Ishikawa (cell line): ENCODE measurements at regions not wholly inside any gene's neighbourhood (a gene's known extent, or its start where the extent isn't known, plus 50 kb on each side); places are given as distances from the start of the nearest gene placed in this dataset.

ENCODE experiments used
- CEBPB ChIP-seq: IDR thresholded peaks from 2 replicates; pipeline ENCODE4 v1.6.1; 2012
- CREB1 ChIP-seq: IDR thresholded peaks from 2 replicates; pipeline ENCODE4 v1.6.1; 2012; ENCODE audit warnings: low read depth
- EGR1 ChIP-seq: IDR thresholded peaks from 2 replicates; pipeline ENCODE4 v1.6.1; 2012
- EP300 ChIP-seq: IDR thresholded peaks from 2 replicates; pipeline ENCODE4 v1.6.1; 2012; ENCODE audit warnings: borderline replicate concordance
- FOXM1 ChIP-seq: IDR thresholded peaks from 2 replicates; pipeline ENCODE4 v1.6.1; 2012; ENCODE audit warnings: low read depth, borderline replicate concordance
- MAX ChIP-seq: IDR thresholded peaks from 2 replicates; pipeline ENCODE4 v1.6.1; 2012
- NFIC ChIP-seq: IDR thresholded peaks from 2 replicates; pipeline ENCODE4 v1.6.1; 2012
- RAD21 ChIP-seq: IDR thresholded peaks from 2 replicates; pipeline ENCODE4 v1.6.1; 2012; ENCODE audit warnings: low read depth
- TAF1 ChIP-seq: IDR thresholded peaks from 2 replicates; pipeline ENCODE4 v1.6.1; 2012; ENCODE audit warnings: low read depth, mild to moderate bottlenecking
- TCF12 ChIP-seq: IDR thresholded peaks from 2 replicates; pipeline ENCODE4 v1.6.1; 2012; ENCODE audit warnings: low read depth
- TEAD4 ChIP-seq: IDR thresholded peaks from 2 replicates; pipeline ENCODE4 v1.6.1; 2012
- YY1 ChIP-seq: IDR thresholded peaks from 2 replicates; pipeline ENCODE4 v1.6.1; 2012; ENCODE audit warnings: low read depth
- ZBTB7A ChIP-seq: IDR thresholded peaks from 2 replicates; pipeline ENCODE4 v1.6.1; 2012; ENCODE audit warnings: low read depth
- TF ChIP-seq, protein P1 (sequence below): IDR thresholded peaks from 2 replicates; pipeline ENCODE4 v1.6.1; 2012
- TF ChIP-seq, protein P2 (sequence below): IDR thresholded peaks from 2 replicates; pipeline ENCODE4 v1.6.1; 2012; ENCODE audit warnings: low read depth, mild to moderate bottlenecking

DNA sequence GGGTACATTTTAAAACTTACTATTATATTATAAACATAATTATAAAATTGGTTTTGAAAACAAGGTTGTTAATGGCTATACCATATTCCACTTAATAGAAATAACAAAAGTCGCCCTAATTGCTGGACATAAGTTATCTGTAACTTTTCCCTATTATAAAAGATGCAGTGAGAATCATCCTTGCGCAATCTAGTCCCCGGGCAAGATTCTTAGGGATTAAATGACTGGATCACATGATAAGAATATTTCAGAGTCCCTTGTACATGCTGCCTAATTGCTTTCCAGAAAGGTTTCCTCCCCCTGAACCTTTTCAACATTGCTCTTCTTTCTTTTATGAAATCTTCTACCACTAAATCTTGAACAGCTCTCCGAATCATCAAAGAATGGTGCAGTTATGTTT is 479.8 kb upstream of the MKI67 start:
- TF ChIP-seq EGR1: no peak
- TF ChIP-seq, protein P1, sequence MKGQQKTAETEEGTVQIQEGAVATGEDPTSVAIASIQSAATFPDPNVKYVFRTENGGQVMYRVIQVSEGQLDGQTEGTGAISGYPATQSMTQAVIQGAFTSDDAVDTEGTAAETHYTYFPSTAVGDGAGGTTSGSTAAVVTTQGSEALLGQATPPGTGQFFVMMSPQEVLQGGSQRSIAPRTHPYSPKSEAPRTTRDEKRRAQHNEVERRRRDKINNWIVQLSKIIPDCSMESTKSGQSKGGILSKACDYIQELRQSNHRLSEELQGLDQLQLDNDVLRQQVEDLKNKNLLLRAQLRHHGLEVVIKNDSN: no peak
- TF ChIP-seq RAD21: no peak
- no peak for TF ChIP-seq MAX
- no peak for TF ChIP-seq NFIC
- TF ChIP-seq FOXM1: no peak
- peak; percentile 42; the same call in 1 of the 2 replicates for TF ChIP-seq CEBPB

DNA sequence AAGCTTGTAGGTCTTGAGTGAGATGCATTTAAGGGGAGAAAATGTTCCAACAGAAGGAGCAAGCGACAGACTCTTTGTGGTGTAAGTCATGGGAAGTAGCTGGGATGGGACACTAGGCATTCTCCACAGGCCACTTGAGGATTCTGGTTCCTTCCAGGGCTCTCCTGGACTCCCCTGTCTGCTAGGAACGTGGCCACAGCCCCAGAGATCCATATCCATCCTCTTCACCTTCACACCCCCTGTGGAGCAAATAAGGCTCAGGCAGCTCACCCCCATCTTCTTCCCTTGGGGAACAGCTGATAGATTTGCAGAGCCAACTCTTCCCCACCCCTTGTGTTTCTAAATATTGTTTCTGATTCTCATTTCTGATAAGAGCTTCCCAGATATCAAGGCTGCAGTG is 482.6 kb upstream of the MKI67 start:
- TF ChIP-seq EP300 (no peak), TCF12 (no peak), EGR1 (no peak), TEAD4 (no peak), TAF1 (no peak), NFIC (no peak), RAD21 (no peak)
- TF ChIP-seq, protein P2, sequence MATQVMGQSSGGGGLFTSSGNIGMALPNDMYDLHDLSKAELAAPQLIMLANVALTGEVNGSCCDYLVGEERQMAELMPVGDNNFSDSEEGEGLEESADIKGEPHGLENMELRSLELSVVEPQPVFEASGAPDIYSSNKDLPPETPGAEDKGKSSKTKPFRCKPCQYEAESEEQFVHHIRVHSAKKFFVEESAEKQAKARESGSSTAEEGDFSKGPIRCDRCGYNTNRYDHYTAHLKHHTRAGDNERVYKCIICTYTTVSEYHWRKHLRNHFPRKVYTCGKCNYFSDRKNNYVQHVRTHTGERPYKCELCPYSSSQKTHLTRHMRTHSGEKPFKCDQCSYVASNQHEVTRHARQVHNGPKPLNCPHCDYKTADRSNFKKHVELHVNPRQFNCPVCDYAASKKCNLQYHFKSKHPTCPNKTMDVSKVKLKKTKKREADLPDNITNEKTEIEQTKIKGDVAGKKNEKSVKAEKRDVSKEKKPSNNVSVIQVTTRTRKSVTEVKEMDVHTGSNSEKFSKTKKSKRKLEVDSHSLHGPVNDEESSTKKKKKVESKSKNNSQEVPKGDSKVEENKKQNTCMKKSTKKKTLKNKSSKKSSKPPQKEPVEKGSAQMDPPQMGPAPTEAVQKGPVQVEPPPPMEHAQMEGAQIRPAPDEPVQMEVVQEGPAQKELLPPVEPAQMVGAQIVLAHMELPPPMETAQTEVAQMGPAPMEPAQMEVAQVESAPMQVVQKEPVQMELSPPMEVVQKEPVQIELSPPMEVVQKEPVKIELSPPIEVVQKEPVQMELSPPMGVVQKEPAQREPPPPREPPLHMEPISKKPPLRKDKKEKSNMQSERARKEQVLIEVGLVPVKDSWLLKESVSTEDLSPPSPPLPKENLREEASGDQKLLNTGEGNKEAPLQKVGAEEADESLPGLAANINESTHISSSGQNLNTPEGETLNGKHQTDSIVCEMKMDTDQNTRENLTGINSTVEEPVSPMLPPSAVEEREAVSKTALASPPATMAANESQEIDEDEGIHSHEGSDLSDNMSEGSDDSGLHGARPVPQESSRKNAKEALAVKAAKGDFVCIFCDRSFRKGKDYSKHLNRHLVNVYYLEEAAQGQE: no peak

DNA sequence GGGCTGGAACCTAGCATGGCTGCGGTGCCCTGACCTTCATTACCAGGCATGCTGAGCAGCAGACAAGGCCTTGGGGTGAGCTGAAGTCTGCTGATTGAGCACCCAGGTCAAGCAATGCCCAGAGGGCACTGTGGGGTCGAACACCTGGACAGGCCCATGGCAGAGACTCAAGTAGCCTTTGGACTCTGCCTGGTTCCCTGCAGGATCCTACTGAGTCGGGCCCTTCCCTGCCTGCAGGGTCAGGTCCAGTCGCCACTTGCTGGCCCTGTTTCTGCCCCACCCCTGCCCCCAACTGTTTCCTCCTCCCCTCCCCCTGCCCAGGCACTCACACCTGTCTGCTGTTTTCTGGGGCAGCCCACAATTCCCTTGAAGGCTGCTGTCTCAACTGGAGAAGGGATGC is 483.2 kb upstream of the MKI67 start:
- TF ChIP-seq YY1 (no peak), TCF12 (no peak), MAX (no peak), EP300 (no peak), CEBPB (no peak), NFIC (no peak), EGR1 (no peak), FOXM1 (no peak), ZBTB7A (no peak), TEAD4 (no peak), RAD21 (no peak), CREB1 (no peak)
- TF ChIP-seq, protein P1: no peak
- TF ChIP-seq, protein P2: no peak

GRCh38 chr10:128610113-128610512 is 483.9 kb upstream of the MKI67 start:
- TF ChIP-seq TAF1 (no peak), YY1 (no peak), ZBTB7A (no peak), RAD21 (no peak), TCF12 (no peak), NFIC (no peak), CEBPB (no peak), MAX (no peak), CREB1 (no peak)
- TF ChIP-seq, protein P2: no peak

DNA sequence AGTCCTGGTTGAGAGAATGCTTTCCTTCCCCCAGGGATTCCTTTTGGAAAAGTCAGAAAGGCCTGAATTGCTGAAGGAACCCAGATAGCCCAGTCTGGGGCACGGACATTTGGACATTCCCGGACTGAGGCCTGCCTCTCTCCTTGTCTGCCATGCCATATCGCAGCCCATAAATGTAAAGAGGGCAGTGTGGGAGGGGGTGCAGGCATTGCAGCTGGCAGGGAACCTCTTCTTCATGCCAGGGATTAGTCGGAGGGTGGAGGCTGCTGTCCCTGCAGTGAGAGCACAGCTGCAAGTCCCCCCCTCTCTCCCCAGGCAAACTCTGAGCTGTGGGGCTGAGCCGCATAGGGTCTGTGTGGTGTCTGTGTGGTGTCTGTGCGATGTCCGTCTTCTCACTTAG is 486.0 kb upstream of the MKI67 start:
- TF ChIP-seq, protein P2: no peak
- TF ChIP-seq FOXM1 (no peak), MAX (no peak), TEAD4 (no peak), TAF1 (no peak), ZBTB7A (no peak), EGR1 (no peak), EP300 (no peak), YY1 (no peak), CEBPB (no peak), NFIC (no peak), RAD21 (no peak), CREB1 (no peak), TCF12 (no peak)
- TF ChIP-seq, protein P1: no peak
